ENCODE measurements at regions not wholly inside any gene's neighbourhood (a gene's known extent, or its start where the extent isn't known, plus 50 kb on each side); places are given as distances from the start of the nearest gene placed in this dataset.

DNA sequence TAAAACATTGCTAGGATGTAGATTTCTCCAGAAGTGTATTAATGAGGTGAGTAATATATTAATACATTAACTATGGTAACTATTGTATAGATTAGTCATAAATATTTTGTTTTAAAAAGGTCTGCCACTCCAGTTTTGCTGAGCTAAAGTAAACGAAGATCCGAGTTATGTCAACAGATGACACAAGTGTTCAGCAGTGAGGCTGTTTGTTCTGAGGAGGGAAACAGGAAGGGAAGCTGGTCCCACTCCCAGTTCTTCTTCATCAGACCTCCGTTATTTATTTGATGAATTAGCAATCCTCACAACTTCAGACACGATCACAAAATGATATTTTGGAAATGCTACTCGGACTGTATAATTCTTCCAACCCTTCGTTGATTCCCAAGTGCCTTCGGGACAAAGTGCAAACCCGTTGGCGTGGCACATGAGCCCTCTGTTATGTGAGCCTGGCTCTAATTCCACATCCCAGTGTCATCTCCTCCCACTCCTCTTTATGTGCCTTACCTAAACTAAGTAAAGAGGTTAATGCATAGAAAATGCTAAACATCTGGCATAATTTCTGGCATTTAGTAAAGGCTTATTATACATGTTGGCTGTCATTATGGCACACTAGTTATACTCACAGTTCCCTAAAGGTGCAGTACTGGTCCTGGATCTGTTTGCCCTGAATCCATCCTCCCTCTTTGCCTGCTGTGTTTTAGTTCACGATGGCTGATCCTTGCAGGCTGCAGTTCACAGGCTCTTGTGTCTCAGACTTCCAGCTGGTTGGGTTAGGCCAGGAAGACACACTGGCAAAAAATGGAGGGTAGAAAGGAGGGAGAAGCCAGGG lies 190.6 kb upstream of the LNX1 start:
- Histone ChIP-seq H3K9me3 (ENCODE audit: insufficient read depth, low read length) (no peaks in the 10 kb centered on the region), H3K4me1 (ENCODE audit: insufficient read depth, insufficient read length) (no peaks in the 10 kb centered on the region), H3K4me3 (ENCODE audit: insufficient read length, low read depth) (no peak overlapping the region), H3K9ac (ENCODE audit: insufficient read length, low read depth) (no peak overlapping the region), H3K27me3 (ENCODE audit: insufficient read depth, insufficient read length) (no peaks in the 10 kb centered on the region), H3K36me3 (ENCODE audit: insufficient read depth, insufficient read length, low read length) (no peaks in the 10 kb centered on the region)
- TF ChIP-seq YY1 (IDR thresholded peaks at IDR 0.05; ENCODE audit: insufficient read depth, insufficient read length) (no peak), ZNF274 (IDR thresholded peaks at IDR 0.05; ENCODE audit: low read depth, low read length) (no peak), SUZ12 (IDR thresholded peaks at IDR 0.05; ENCODE audit: extremely low read depth, insufficient read depth, insufficient read length) (no peak)
- DNase-seq (ENCODE audit: low read depth, low spot score), result no peak

DNA sequence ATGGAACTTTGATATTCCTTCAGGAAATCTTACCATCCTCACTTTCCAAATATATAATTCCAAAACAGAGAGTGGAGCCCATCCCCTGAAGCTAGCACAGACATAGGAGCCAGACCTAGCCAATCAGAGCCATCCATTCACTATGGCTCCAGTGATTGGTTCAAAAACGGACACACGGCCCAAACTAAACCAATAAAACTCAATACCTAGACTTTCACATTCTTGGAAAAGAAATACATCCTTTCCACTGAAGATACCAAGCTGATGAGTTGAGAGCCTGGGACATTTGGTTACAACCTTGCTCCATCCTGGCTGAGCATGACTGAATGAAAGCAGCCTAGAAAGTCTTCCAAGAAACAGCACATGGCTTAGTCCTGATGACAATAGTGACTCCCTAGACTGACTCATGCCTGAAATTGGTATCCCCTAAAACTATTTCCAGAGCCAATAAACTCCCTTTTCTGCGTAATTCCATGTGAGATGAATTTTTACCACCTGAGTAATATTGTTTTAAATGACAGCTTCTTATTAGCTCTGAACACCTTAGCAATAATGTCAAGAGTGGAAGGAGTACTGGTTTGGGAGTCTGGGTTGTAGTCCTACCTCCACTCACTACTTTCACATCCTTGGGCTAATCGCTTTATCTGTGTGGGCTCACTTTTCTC lies 189.6 kb upstream of the LNX1 start:
- DNase-seq (ENCODE audit: low read depth, low spot score), result no peak
- no peaks in the 10 kb centered on the region for H3K27me3 ChIP-seq (ENCODE audit: insufficient read depth, insufficient read length)
- TF ChIP-seq SUZ12 (IDR thresholded peaks at IDR 0.05; ENCODE audit: extremely low read depth, insufficient read depth, insufficient read length) (no peak), YY1 (IDR thresholded peaks at IDR 0.05; ENCODE audit: insufficient read depth, insufficient read length) (no peak), ZNF274 (IDR thresholded peaks at IDR 0.05; ENCODE audit: low read depth, low read length) (no peak)
- no peaks in the 10 kb centered on the region for H3K36me3 ChIP-seq (ENCODE audit: insufficient read depth, insufficient read length, low read length)
- no peaks in the 10 kb centered on the region for H3K9me3 ChIP-seq (ENCODE audit: insufficient read depth, low read length)
- no peak overlapping the region for H3K9ac ChIP-seq (ENCODE audit: insufficient read length, low read depth)
- no peaks in the 10 kb centered on the region for H3K4me1 ChIP-seq (ENCODE audit: insufficient read depth, insufficient read length)
- no peak overlapping the region for H3K4me3 ChIP-seq (ENCODE audit: insufficient read length, low read depth)

DNA sequence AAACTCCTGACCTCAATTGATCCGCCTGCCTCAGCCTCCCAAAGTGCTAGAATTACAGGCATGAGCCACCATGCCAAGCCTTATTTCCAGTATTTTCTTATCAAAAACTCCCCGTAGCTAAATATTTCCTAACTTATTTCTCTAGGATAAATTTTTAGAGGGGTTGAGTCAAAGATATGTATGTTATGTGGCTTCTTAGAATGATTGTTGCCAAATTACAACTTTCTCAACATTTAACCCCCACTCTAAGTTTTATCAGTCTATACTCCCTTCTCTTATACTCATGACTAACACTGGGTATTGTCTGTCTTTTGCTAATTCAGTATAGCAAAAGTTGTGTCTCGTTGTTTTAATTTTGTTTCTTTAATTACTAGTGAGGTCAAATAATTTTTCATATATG lies 187.7 kb upstream of the LNX1 start:
- Histone ChIP-seq H3K4me1 (ENCODE audit: insufficient read depth, insufficient read length) (no peaks in the 10 kb centered on the region), H3K27me3 (ENCODE audit: insufficient read depth, insufficient read length) (no peaks in the 10 kb centered on the region), H3K9me3 (ENCODE audit: insufficient read depth, low read length) (no peaks in the 10 kb centered on the region), H3K36me3 (ENCODE audit: insufficient read depth, insufficient read length, low read length) (no peaks in the 10 kb centered on the region), H3K4me3 (ENCODE audit: insufficient read length, low read depth) (no peak overlapping the region), H3K9ac (ENCODE audit: insufficient read length, low read depth) (no peak overlapping the region)
- DNase-seq (ENCODE audit: low read depth, low spot score), result no peak
- TF ChIP-seq YY1 (IDR thresholded peaks at IDR 0.05; ENCODE audit: insufficient read depth, insufficient read length), result no peak
- no peak for TF ChIP-seq ZNF274 (IDR thresholded peaks at IDR 0.05; ENCODE audit: low read depth, low read length)
- no peak for TF ChIP-seq SUZ12 (IDR thresholded peaks at IDR 0.05; ENCODE audit: extremely low read depth, insufficient read depth, insufficient read length)

DNA sequence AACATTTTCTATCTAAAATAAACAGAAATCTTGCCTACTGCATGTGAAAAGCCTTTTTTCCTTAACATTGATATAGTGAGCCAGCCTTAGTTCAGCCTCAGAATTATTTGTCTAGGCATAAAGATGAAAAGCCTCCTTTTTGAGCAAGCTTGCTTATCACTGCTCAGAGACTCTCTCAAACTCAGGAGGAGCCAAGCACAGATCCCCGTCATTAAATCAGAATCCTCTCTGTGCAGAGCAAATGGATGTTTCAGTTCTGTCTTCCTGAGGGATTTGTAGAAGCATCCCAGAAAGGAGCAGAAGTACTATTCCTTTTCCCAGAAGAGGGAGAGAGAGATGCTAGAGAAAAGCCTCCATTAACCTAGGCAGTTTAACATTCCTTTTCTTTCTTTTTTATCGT lies 186.9 kb upstream of the LNX1 start:
- no peak for TF ChIP-seq YY1 (IDR thresholded peaks at IDR 0.05; ENCODE audit: insufficient read depth, insufficient read length)
- no peak for TF ChIP-seq ZNF274 (IDR thresholded peaks at IDR 0.05; ENCODE audit: low read depth, low read length)
- no peak for TF ChIP-seq SUZ12 (IDR thresholded peaks at IDR 0.05; ENCODE audit: extremely low read depth, insufficient read depth, insufficient read length)
- H3K27me3 ChIP-seq (ENCODE audit: insufficient read depth, insufficient read length), result no peaks in the 10 kb centered on the region
- no peaks in the 10 kb centered on the region for H3K9me3 ChIP-seq (ENCODE audit: insufficient read depth, low read length)
- H3K4me1 ChIP-seq (ENCODE audit: insufficient read depth, insufficient read length), result no peaks in the 10 kb centered on the region
- no peaks in the 10 kb centered on the region for H3K36me3 ChIP-seq (ENCODE audit: insufficient read depth, insufficient read length, low read length)
- no peak overlapping the region for H3K4me3 ChIP-seq (ENCODE audit: insufficient read length, low read depth)
- no peak overlapping the region for H3K9ac ChIP-seq (ENCODE audit: insufficient read length, low read depth)
- no peak for DNase-seq (ENCODE audit: low read depth, low spot score)

DNA sequence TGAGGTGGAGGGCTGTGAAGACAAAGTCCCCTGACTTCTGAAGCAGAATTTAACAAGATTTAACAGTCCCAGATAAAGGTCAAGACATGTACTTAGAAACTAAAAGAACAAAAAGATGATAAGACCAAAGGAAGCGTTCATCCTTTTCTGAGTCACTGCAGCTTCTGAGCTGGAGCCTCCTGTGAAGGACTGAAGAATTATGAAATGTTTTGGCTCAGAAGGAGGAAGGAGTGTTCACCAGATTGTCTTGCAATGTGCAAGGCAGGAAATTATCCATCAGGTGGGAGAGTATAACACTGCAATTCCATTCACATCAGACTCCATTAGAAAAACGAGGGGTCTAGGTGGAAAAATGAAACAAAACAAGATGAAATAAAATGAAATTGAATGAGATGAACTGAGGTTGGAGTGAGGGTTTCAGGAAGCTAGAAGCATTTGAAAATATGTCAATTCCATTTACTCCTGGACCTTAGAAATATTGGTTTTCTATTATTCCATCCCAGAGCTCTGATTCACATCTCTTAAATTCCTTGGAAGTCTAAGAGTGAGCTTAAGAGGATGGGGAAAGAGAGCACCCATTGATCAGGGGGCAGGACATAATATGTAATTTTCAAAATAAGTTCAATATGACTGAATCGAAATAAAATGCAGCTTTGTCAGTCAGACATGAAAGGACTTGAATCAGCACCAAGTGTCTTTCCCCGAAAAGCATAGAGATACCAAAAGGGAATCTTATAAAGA lies 186.1 kb upstream of the LNX1 start:
- DNase-seq (ENCODE audit: low read depth, low spot score), result no peak
- TF ChIP-seq SUZ12 (IDR thresholded peaks at IDR 0.05; ENCODE audit: extremely low read depth, insufficient read depth, insufficient read length) (no peak), ZNF274 (IDR thresholded peaks at IDR 0.05; ENCODE audit: low read depth, low read length) (no peak), YY1 (IDR thresholded peaks at IDR 0.05; ENCODE audit: insufficient read depth, insufficient read length) (no peak)

DNA sequence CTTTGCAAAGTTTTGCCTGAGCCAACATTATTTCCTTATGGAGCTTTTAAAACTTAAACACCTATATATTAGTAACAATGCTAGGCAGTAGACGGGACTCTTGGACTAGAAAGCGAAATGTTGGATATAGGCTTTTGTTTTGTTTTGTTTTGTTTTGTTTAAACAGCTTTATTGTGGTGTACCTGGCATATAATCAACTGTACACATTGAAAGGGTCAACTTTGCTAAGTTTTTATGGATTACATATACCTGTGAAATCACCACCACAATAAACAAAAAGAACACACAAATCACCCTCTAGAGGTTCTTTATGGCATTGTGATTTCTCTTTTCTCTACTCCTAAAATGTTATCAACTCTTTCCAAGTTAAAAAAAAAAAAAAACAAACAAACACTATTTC lies 184.9 kb upstream of the LNX1 start:
- TF ChIP-seq YY1 (IDR thresholded peaks at IDR 0.05; ENCODE audit: insufficient read depth, insufficient read length), result no peak
- TF ChIP-seq SUZ12 (IDR thresholded peaks at IDR 0.05; ENCODE audit: extremely low read depth, insufficient read depth, insufficient read length), result no peak

More for the DNA sequence above, 186.1 kb upstream of the LNX1 start:
- Histone ChIP-seq H3K4me1 (ENCODE audit: insufficient read depth, insufficient read length) (no peaks in the 10 kb centered on the region), H3K9me3 (ENCODE audit: insufficient read depth, low read length) (no peaks in the 10 kb centered on the region), H3K27me3 (ENCODE audit: insufficient read depth, insufficient read length) (no peaks in the 10 kb centered on the region), H3K4me3 (ENCODE audit: insufficient read length, low read depth) (no peak overlapping the region), H3K36me3 (ENCODE audit: insufficient read depth, insufficient read length, low read length) (no peaks in the 10 kb centered on the region), H3K9ac (ENCODE audit: insufficient read length, low read depth) (no peak overlapping the region)

DNA sequence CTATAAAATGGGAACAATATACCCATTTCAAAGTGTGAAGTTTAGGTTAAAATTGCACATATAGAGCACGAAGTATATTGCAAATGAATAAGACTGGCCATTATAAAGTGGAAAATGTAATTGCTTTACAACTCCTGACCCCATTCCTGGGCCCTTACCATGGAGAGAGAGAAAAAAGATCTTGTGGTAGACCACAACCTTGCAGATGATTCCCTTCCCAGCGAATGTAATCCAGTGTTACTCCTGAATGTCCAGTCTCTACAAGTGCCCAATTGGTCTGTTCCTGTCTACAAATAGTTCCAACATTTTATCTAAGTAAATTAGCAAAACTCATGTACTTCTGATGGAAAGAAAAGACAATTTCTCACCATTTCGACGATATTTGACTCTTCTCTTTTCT lies 184.1 kb upstream of the LNX1 start:
- H3K4me1 ChIP-seq (ENCODE audit: insufficient read depth, insufficient read length), result no peaks in the 10 kb centered on the region
- no peaks in the 10 kb centered on the region for H3K27me3 ChIP-seq (ENCODE audit: insufficient read depth, insufficient read length)
- H3K4me3 ChIP-seq (ENCODE audit: insufficient read length, low read depth), result no peak overlapping the region
- no peaks in the 10 kb centered on the region for H3K9me3 ChIP-seq (ENCODE audit: insufficient read depth, low read length)
- TF ChIP-seq SUZ12 (IDR thresholded peaks at IDR 0.05; ENCODE audit: extremely low read depth, insufficient read depth, insufficient read length) (no peak), ZNF274 (IDR thresholded peaks at IDR 0.05; ENCODE audit: low read depth, low read length) (no peak), YY1 (IDR thresholded peaks at IDR 0.05; ENCODE audit: insufficient read depth, insufficient read length) (no peak)
- no peaks in the 10 kb centered on the region for H3K36me3 ChIP-seq (ENCODE audit: insufficient read depth, insufficient read length, low read length)
- H3K9ac ChIP-seq (ENCODE audit: insufficient read length, low read depth), result no peak overlapping the region
- DNase-seq (ENCODE audit: low read depth, low spot score), result no peak

More for the DNA sequence above, 184.9 kb upstream of the LNX1 start:
- H3K9me3 ChIP-seq (ENCODE audit: insufficient read depth, low read length), result no peaks in the 10 kb centered on the region
- no peak overlapping the region for H3K9ac ChIP-seq (ENCODE audit: insufficient read length, low read depth)
- no peak for DNase-seq (ENCODE audit: low read depth, low spot score)
- H3K4me1 ChIP-seq (ENCODE audit: insufficient read depth, insufficient read length), result no peaks in the 10 kb centered on the region
- H3K27me3 ChIP-seq (ENCODE audit: insufficient read depth, insufficient read length), result no peaks in the 10 kb centered on the region
- no peaks in the 10 kb centered on the region for H3K36me3 ChIP-seq (ENCODE audit: insufficient read depth, insufficient read length, low read length)
- no peak overlapping the region for H3K4me3 ChIP-seq (ENCODE audit: insufficient read length, low read depth)
